Fibroblast of skin of back (primary cell): ENCODE measurements at regions not wholly inside any gene's neighbourhood (a gene's known extent, or its start where the extent isn't known, plus 50 kb on each side); places are given as distances from the start of the nearest gene placed in this dataset.

ENCODE experiments used
- DNase-seq: peaks from one replicate; pipeline ENCODE4 v3.0.0-alpha.2; 2013

DNA sequence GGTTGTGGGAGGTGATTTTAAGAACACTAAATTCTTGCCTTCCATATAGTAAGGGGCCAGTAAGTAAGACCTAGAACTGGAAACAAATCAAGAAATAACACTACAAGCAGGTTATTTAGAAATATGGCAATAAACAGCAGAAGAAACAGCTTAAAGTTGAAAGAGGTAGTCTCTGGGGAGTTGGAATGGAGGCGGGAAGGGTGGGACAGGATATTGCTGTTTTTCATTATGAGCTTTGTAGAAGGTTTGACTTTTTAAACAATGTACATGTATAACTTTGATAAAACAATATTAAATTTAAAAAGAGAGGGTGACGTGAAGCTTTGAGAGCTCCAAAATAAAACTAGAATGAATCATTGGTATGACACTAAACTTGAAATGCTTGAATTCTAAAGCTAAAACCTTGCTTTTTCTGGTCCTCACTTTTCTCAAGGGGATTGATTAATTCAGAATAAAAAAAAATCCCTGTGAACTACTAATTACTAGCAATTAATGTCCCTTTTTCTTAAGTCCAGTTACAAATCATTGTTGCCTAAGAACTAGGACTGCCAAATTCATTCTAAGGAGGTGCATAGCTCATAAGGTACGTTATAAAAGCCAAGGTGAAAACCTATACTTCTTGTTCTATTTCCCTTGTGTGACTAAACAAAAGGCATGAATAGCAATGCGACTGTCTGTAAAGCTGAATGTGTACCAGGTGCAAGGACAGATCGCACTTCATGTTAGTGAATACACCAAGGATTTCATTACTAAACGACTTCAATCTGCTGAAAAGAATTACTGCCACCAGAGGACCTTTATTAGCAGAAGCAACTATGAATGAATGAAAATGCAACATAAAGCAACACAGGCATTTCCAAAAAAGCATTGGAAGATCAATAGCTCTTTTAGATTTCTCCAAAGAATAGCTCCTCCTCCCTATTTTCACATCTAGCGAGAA is 177.5 kb downstream of the RBM43 start:
- no peak for DNase-seq

DNA sequence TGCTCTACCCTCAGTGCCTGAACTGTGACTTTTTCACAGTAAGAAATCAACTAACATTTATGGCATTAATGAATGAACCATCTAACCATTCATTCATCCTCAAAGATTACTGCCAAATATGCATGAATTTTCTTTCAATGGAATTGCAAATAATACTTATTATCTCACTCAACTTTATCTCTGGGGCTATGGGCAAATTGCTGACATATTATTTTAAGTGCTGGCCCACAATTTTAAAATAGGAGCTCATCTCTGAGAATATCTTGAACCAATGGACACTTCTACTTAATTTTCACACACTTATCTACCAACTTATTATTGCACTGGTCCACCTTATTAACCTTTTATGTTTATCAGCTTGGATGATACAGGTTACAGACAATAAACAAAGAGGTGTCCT is 182.8 kb downstream of the RBM43 start:
- DNase-seq, result no peak

DNA sequence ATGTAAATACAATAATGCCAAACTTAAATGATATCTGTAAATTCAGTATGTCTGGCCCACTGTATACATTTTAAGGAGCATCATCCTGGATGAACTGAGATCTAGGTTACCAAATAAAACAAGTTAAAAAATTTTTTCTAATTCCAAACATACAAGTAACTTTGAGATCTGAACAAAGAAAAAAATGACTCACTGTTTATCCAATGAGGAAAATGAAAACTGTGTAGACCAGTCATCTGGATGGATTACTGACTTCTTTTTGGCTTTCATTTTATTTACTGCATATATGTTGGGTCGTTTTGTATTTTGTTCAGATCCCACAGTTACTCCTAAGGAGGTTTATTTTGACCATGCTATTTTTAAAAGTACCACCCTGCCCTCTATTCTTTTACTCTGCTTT is 189.8 kb downstream of the RBM43 start:
- DNase-seq, result peak; percentile 32

DNA sequence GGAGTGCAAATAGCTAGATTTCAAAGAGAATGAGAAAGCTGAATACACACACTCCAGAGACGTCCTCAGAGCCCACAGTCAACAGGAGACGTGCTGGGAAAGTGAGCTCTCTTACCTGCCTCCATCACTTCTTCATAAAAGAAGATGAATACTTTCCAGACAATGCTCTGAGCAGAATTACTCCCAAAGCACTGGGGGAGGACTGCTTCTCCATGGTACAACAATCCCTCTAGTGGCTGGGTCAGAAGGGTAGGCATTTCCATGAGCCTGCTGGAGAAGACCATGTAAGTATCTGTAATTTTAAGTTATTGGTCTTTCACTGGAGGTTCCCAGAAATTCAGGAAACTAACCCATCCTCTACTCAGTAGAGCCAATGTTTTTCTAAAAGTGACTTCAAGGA is 190.3 kb downstream of the RBM43 start:
- peak; percentile 35 for DNase-seq

DNA sequence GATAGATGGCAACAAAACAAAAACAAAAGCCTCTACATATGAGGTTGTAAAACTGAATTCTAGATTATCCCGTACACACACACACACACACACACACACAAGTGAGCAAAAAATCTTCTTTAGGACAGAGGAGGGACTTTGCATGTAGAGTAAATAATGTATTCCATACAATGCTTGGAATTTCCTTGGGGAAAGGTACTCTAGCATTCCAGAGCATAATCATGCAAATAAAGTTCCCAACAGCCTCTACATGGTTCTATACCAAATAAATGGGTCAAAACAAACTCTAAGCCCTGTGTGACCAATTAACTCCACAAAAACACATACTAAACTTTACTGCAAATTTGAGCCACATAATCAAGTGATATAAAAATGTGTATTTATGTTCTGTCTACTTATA is 191.4 kb downstream of the RBM43 start:
- no peak for DNase-seq

DNA sequence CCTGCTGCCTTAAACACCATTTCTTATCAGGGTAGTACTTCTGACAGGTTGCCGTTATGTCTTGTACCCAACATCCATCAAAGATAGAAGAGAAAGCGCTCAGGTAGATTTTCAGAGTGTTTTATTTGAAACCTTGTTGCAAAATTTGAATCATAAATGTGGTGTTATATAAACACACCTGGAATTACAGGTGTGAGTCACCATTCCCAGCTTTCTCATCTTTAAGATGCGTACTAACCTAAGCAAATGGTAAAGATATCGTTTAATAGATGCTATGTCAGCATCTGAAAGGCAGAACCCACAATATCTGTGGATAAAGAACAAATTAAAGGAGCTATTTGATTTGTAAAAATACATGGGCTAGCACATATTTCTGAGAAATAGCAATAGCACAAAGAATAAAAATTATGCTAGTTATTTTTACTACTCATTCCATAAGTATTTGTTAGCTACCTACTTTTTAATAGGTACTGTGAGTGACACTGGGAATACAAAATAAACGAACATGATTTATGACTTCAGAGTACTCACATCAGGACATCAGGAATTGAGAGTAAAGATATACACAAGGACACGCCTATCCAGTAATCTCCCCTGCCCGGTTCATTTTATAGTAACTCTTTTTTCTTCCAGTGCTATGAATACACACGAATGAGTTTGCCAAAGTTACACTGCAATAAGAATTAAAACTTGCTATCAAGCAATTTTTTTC is 193.8 kb downstream of the RBM43 start:
- DNase-seq, result no peak

DNA sequence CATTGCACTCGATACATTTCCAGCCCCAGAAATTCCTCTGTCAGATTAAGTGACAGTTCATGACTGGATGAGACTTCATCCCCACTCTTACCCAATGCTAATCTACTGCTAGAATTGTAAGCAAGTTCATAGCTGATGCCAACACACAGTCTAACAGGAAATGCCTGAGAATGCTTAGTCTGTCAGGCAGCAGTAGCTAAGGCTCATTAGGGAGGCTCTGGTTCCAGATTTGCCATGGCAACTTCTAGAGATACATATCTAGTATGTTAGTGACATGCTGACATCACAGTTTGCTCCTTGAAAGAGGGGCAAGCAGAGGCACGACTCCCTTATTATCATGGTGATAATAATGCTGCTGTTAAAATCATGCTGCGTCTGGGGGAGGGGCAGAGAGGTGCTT is 198.4 kb downstream of the RBM43 start:
- DNase-seq, result peak; percentile 81

DNA sequence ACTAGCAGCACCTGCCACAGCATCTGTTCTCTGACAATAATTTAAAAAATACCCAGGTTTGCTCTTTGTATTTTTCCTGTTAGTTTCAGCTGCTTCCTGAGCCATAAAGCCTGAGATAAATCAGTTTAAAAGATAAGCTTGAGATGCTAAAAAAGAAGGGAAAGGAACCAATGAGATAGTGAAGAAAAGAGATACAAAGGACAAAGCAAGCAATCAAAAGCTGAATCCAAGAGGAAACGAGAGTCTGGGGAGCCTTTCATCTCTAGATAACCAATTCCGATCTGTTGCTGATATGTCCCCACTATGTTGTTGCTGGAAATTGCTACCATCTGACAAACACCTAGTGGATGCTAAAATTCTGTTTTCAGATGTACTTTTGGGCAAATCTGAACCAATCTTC is 201.4 kb downstream of the RBM43 start:
- DNase-seq, result no peak

DNA sequence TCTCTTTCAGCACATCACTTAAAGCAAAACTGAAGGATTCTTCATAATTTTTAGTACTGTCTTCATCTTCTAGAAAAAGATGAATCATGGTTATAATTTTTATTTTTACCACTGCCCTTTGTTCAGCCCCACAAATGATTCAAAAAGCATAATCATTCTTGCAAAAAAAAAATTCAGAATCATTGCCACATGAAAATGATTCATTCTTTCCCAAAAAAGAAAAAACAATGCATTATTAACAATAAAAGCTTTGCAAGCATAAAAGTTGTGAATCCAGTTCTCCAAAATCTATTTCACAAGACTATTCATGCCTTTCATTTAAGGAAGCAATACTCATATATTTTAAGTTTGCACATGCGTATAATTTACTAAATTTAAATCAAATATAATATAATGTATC is 204.8 kb downstream of the RBM43 start:
- peak; percentile 37 for DNase-seq

DNA sequence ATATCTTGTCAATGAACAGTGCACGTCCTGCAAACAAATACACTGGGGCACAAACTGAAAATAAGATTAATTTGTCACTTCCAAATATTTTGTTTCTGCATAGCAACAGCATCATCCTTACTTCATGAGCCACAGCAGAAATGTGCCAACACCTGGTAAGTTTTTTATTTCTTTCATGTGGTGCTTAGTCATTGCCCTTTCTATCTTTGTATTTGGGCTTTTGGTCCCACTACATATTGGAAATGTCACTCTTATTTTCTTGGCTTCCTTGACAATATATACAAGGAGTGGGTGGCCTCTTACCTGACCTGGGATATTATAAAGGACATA is 208.0 kb downstream of the RBM43 start:
- no peak for DNase-seq

DNA sequence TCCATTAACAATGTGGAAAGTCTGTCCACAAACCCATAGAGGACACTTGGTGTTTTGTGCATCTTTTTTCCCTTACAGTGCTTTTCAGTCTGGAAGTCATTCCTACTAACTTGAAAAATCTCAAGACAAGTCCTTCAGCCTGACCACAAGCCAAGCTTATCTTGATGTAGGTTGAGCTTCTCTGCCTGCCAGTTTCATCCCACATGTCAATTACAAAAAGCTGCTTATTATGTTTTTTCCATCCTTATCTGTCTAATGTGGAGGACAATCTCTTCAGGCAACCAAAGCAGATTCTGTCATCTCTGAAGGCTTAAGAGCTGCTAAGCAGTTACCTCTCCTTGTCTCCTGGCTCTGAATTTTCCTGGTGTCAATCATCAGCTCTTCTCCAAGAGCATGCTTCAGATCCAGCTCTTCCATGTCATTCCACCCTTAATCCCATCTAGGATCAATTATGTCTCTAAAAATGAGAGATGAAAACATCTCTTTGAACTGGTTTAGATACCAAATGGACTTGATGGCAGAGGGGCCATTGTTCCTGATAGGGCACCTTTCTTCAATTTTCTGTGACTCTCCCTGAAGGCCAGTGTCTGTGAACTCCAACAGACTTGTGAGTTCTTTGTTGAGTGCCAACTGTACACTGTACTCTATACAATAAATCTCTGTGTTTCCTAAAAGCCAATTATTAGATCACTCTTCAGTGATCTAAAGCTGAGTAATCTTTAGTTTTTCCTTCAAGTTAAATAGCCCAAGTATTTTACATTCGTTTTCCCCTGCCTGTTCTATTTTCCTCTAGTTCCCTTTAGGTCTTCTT is 208.6 kb downstream of the RBM43 start:
- DNase-seq, result no peak

DNA sequence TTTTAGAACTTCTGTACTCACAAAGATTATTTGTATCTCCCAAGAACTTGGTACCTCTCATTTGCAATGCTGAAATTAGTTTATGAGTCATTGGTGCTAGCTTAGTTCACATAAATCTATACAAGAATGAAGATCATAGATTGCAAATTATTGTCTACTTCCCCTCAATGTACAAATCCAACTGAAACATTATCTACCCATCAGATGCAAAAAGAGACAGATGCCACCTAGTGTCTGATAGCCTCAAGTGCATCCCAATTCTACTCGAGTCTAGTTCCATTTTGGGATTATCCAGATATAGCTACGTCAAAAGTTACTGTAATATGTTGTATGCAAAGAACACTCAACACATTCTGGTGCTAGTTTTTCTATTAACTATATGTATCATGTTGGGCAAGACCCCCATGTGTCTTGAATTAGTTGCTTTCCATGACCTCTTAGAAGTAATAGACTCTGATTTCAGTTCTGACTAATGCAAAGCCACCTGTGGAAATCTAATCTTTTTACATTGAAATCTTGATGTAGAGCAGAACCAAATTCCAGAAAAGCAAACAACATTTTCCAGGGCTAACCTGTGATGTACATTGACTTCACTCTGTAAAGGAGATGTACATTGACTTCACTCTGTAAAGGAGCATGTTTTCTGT is 210.0 kb downstream of the RBM43 start:
- peak; percentile 61 for DNase-seq

DNA sequence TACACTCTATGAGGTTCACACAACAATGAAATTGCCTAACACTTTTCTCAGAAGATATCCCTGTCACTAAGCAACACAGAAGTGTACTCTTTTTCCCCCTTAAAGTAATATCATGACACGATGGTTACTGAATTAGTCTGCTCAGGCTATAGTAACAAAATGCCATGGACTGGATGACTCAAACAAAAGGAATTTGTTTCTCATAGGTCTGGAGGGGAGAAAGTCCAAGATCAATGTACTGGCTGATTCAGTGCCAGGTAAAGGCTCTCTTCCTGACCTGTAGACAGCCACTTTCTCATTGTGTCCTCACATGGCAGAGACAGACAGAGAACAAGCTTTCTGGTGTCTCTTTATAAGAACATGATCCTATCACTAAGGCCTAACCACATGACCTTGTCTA is 211.9 kb downstream of the RBM43 start:
- peak; percentile 73 for DNase-seq

DNA sequence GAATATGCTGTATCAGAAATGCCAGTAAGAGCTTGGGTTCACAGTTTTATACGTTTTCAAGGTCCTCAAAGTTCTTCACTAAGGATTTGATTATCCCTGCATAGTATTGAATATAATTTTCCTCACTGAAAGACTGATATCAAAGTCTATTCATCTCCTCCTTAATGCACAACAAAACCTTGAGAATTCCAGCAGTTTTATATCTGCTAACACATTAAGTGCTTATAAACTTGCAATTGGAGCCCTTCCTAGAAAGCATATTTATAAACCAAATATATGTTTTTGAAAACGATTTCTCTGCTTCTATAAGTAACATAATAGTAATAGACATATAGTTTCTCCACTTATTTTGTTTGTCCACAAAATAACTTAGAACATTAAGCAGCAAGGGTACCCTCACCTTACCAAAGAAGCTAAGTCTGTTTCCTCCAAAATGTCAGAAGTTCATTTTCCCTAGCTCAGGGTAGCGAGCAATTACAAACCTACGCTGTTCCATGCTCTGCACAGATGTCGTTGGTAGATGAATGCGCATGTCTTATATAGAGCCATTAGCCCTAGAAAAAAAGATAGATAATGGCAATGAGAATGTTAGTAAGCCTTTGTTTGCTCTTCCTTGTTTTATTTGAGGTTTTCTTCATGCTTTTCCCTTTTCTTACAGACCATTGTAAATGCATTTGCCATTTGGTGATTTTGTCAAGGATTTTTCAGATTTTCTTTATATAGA is 213.2 kb downstream of the RBM43 start:
- no peak for DNase-seq

DNA sequence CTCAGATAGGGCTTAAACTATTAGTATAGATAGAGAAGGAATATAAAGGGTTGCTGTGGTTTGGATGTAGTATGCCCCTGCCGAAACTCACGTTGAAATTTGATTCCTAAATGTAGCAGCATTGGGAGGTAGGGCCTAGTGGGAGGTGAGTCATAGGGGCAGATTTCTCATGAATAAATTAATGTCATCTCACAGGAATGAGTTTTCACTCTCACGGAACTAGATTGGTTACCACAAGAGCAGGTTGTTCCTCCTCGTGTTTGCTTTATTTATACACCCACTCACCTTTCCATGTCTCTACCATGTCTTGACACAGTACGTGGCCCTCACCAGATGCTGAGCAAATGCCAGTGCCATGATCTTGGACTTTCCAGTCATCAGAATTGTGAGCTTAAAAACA is 218.2 kb downstream of the RBM43 start:
- DNase-seq, result peak; percentile 62

DNA sequence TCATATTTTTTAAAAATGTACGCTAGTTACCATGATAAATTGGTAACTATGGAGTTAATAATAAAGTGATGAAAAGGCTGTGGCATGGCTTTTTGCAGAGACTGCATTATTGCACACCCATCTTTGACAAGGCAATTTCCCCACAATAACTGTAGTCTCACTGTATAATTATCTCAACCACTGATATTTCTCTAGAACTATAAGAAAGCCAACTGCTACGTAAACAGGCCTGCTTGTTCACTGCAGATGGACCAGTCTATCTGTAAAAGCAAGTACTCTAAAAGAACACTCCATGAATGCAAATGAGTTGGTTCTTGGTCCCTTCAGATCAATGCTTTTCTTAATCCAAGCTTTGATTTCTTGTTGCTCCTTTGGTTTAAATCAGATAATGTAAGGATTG is 218.7 kb downstream of the RBM43 start:
- DNase-seq, result no peak

DNA sequence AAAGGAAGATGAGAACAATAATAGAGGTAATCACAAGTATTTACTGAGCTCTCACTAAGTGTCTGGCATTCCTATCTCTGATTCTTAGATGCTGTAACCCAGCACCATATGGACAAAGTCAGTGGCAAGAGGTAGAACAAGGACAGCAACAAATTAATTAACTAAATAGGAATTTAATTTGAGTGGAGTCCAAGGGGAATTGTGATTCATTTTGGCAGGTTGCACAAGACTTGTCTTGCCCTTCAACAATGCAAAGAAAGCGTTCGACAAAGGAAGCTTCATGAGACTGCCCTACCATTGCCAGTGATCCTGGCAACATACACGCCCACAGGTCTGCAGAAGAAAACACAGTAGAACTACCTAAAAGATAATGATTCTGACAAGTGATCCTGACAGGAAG is 221.6 kb downstream of the RBM43 start:
- DNase-seq, result no peak

DNA sequence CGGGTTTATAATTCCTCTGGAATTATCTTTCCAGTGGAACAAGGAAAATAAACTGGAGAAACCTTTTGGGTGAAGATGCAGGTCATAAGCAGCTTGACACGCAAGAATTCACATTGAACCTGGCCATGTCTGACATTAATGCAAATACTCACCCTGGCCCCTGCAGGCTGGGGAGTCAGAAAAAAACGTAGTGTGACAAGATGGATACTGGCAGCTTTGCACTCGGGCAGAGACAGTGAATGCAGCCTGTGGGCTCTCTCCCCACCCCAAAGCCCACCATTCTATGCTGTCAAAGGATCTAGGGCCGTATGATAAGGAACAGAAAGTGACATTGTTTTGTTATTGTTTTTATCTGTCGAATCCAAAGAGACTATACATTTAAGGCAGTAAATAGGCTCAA is 223.1 kb downstream of the RBM43 start:
- DNase-seq, result no peak

DNA sequence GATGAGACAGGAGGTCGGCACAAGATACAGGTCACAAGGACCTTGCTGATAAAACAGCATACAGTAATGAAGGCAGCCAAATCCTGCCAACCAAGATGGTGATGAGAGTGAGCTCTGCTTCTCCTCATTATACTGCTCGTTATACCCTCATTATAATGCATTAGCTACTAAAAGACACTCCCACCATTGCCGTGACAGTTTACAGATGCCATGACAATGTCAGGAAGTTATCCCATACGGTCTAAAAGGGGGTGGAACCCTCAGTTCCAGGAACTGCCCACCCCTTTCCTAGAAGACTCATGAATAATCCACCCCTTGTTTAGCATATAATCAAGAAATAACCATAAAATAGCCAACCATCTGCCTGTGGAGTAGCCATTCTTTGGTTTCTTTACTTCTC is 224.2 kb downstream of the RBM43 start:
- DNase-seq, result no peak

DNA sequence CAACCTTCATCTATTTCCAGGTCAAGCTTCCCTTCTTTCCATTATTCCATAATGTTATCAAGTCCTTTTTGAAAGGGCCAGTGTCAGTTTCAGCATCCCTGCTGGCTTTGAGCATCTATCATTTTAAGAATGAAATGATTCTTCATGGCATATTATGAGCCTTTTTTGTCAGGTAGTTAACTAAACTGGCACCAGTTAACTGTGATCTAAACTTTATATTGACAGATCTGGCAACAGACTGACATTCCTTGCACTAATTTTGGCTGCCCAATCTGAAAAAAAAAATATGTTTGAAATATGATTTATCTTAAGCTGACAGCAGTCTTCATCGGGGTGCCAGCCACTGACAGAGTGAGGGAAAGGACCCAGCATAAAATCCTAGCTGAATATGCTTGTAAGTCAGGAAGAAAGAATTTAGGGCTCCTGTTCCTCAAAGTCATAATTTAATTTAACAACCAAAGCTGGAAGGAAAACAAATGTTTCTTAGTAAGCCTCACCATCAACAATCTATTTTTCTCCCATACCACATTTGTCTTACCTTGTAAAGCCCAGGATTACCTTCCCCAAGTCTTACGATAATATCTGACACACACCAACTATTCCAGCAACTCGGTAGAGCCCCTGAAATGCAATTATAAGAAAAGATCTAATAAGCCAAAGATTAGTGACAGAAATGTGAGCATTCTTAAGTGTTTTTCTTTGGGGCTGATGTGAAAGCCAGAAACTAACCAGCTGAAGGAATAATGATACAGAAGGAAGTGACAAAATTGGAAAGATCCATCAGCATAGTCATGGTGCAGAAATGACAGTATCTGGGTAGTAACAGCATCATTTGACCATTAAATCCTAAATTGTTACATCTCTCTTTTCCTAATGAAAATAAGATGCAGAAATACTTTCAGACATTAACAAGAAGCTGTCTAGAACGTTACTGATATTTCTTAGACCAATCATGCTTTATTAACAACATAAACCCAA is 228.1 kb downstream of the RBM43 start:
- no peak for DNase-seq

DNA sequence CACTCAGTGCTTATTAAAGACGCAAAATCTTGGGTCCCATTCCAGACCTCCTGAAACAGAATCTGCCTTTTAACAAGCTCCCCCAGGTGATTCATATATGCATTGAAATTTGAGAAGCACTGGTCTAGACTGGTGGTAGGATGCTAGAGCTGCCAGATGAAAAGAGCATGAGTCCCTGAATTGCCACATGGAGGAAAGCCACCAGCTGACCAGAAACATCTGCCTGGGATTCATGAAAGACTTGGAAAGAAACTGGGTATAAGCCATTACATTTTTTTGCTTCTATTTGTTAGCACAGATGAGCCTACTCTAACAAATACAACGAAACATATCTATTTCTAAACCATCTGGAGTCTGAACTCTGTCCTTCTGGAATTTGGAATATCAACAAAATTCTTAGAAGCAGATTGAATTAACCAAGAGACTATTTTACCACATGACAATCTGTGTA is 228.9 kb downstream of the RBM43 start:
- peak; percentile 52 for DNase-seq
